ENCODE measurements at regions not wholly inside any gene's neighbourhood (a gene's known extent, or its start where the extent isn't known, plus 50 kb on each side); places are given as distances from the start of the nearest gene placed in this dataset.
"Not testable (repeated sequence)": the region's sequence is repeated elsewhere in the genome, so short reads cannot be mapped to it uniquely, and the experiment has no call there.

GRCh38 chr7:94779861-94780260, 123.9 kb upstream of the SGCE start:
- no peaks in the 10 kb centered on the region for H3K27me3 ChIP-seq (replicated peaks in 2 of 5; ENCODE audit: control insufficient read depth in 4 of 5, insufficient read depth in 5 of 5, low read length in 4 of 5)
- peaks cover 0 to 1% (median 0%) of the 10 kb centered on the region in 5 experiments for H3K9me3 ChIP-seq (ENCODE audit: control extremely low read depth in 1 of 5, control insufficient read depth in 4 of 5, insufficient read depth in 2 of 5, low read depth in 1 of 5, low read length in 4 of 5)
- no peaks in the 10 kb centered on the region for H3K4me1 ChIP-seq (ENCODE audit: control extremely low read depth in 1 of 4, control insufficient read depth in 4 of 4, insufficient read depth in 4 of 4, low read length in 3 of 4)
- ChIA-PET POLR2A (no interaction called here), CTCF (no interaction called here)
- H3K27ac ChIP-seq (ENCODE audit: insufficient read depth in 1 of 2, low read depth in 1 of 2, low read length in 2 of 2, poor library complexity in 1 of 2, severe bottlenecking in 2 of 2), result no peak overlapping the region
- WGBS (ENCODE audit: insufficient coverage), result no CpG with 5 or more reads among the region's 1 CpG
- DNase-seq, result no peak
- H3K36me3 ChIP-seq (ENCODE audit: control insufficient read depth in 4 of 4, insufficient read depth in 4 of 4, low read length in 3 of 4), result no peaks in the 10 kb centered on the region
- no peak overlapping the region for H3K4me3 ChIP-seq (ENCODE audit: control insufficient read depth in 1 of 7, extremely low read depth in 1 of 7, insufficient read depth in 4 of 7, low read depth in 2 of 7, low read length in 6 of 7)

DNA sequence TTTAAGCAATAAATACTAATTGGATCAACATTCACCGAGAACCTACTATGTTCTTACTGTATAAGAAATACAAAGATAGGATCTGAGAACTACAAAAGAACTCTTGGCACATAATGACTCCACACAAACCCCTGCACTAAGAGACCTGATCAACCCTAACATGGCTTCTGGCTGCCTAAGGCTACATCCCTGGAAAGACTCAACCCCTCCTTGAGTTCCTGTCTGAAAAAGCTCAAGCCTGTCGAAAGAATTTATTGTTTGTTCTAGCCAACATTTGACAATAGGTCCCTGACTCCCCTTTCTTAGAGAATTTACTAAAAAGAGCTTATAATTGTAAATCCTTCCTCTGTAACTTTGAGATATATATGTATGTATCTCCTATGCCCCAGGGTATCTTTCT, 125.3 kb upstream of the SGCE start:
- WGBS (ENCODE audit: insufficient coverage), result no CpG with 5 or more reads among the region's 2 CpGs
- no peaks in the 10 kb centered on the region for H3K4me1 ChIP-seq (ENCODE audit: control extremely low read depth in 1 of 4, control insufficient read depth in 4 of 4, insufficient read depth in 4 of 4, low read length in 3 of 4)
- POLR2A ChIA-PET, result no interaction called here
- no peak overlapping the region for H3K4me3 ChIP-seq (ENCODE audit: control insufficient read depth in 1 of 7, extremely low read depth in 1 of 7, insufficient read depth in 4 of 7, low read depth in 2 of 7, low read length in 6 of 7)
- no peaks in the 10 kb centered on the region for H3K9me3 ChIP-seq (ENCODE audit: control extremely low read depth in 1 of 5, control insufficient read depth in 4 of 5, insufficient read depth in 2 of 5, low read depth in 1 of 5, low read length in 4 of 5)
- no peaks in the 10 kb centered on the region for H3K36me3 ChIP-seq (ENCODE audit: control insufficient read depth in 4 of 4, insufficient read depth in 4 of 4, low read length in 3 of 4)
- CTCF ChIA-PET, result no interaction called here
- no peak overlapping the region for H3K27ac ChIP-seq (ENCODE audit: insufficient read depth in 1 of 2, low read depth in 1 of 2, low read length in 2 of 2, poor library complexity in 1 of 2, severe bottlenecking in 2 of 2)
- no peak for DNase-seq
- no peaks in the 10 kb centered on the region for H3K27me3 ChIP-seq (replicated peaks in 2 of 5; ENCODE audit: control insufficient read depth in 4 of 5, insufficient read depth in 5 of 5, low read length in 4 of 5)

GRCh38 chr7:94782777-94783176, 124.6 kb upstream of the PPP1R9A start:
- Histone ChIP-seq H3K36me3 (ENCODE audit: control insufficient read depth in 4 of 4, insufficient read depth in 4 of 4, low read length in 3 of 4) (no peaks in the 10 kb centered on the region), H3K9me3 (ENCODE audit: control extremely low read depth in 1 of 5, control insufficient read depth in 4 of 5, insufficient read depth in 2 of 5, low read depth in 1 of 5, low read length in 4 of 5) (no peaks in the 10 kb centered on the region), H3K27me3 (replicated peaks in 2 of 5; ENCODE audit: control insufficient read depth in 4 of 5, insufficient read depth in 5 of 5, low read length in 4 of 5) (no peaks in the 10 kb centered on the region), H3K4me3 (ENCODE audit: control insufficient read depth in 1 of 7, extremely low read depth in 1 of 7, insufficient read depth in 4 of 7, low read depth in 2 of 7, low read length in 6 of 7) (no peak overlapping the region), H3K4me1 (ENCODE audit: control extremely low read depth in 1 of 4, control insufficient read depth in 4 of 4, insufficient read depth in 4 of 4, low read length in 3 of 4) (no peaks in the 10 kb centered on the region), H3K27ac (ENCODE audit: insufficient read depth in 1 of 2, low read depth in 1 of 2, low read length in 2 of 2, poor library complexity in 1 of 2, severe bottlenecking in 2 of 2) (no peak overlapping the region)
- POLR2A ChIA-PET, result no interaction called here
- CTCF ChIA-PET, result interaction anchor here (1.0 kb wide), 1 partner anchor 12 kb away, joined by 3 read pairs; no protein-coding TSS in a partner anchor
- no peak for DNase-seq
- 98% methylated on average over 8 of the region's 8 CpGs for WGBS (ENCODE audit: insufficient coverage)

- H3K36me3 ChIP-seq (ENCODE audit: control insufficient read depth in 4 of 4, insufficient read depth in 4 of 4, low read length in 3 of 4), result no peaks in the 10 kb centered on the region
- ChIA-PET CTCF (no interaction called here), POLR2A (no interaction called here)
- no peak overlapping the region for H3K27ac ChIP-seq (ENCODE audit: insufficient read depth in 1 of 2, low read depth in 1 of 2, low read length in 2 of 2, poor library complexity in 1 of 2, severe bottlenecking in 2 of 2)
- H3K27me3 ChIP-seq (replicated peaks in 2 of 5; ENCODE audit: control insufficient read depth in 4 of 5, insufficient read depth in 5 of 5, low read length in 4 of 5), result no peaks in the 10 kb centered on the region
- WGBS (ENCODE audit: insufficient coverage), result no CpG with 5 or more reads among the region's 1 CpG
- DNase-seq, result no peak
- no peaks in the 10 kb centered on the region for H3K9me3 ChIP-seq (ENCODE audit: control extremely low read depth in 1 of 5, control insufficient read depth in 4 of 5, insufficient read depth in 2 of 5, low read depth in 1 of 5, low read length in 4 of 5)
- no peaks in the 10 kb centered on the region for H3K4me1 ChIP-seq (ENCODE audit: control extremely low read depth in 1 of 4, control insufficient read depth in 4 of 4, insufficient read depth in 4 of 4, low read length in 3 of 4)
- no peak overlapping the region for H3K4me3 ChIP-seq (ENCODE audit: control insufficient read depth in 1 of 7, extremely low read depth in 1 of 7, insufficient read depth in 4 of 7, low read depth in 2 of 7, low read length in 6 of 7)
Measured at GRCh38 chr7:94787285-94787684, 120.1 kb upstream of the PPP1R9A start.

DNA sequence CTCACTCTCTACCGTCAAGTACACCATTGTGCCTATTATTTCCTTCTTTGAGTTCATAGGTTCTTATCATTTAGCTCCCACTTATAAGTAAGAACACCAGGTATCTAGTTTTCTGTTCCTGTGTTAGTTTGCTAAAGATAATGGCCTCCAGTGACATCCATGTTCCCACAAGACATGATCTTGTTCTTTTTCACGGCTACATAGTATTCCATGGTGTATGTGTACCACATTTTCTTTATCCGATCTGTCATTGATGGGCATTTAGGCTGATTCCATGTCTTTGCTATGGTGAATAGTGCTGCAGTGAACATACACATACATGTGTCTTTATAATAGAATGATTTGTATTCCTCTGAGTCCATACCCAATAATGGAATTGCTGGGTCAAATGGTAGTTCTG, 119.0 kb upstream of the PPP1R9A start:
- CTCF ChIA-PET; H3K27ac ChIP-seq (ENCODE audit: insufficient read depth in 1 of 2, low read depth in 1 of 2, low read length in 2 of 2, poor library complexity in 1 of 2, severe bottlenecking in 2 of 2); POLR2A ChIA-PET; DNase-seq; H3K4me3 ChIP-seq (ENCODE audit: control insufficient read depth in 1 of 7, extremely low read depth in 1 of 7, insufficient read depth in 4 of 7, low read depth in 2 of 7, low read length in 6 of 7); H3K27me3 ChIP-seq (replicated peaks in 2 of 5; ENCODE audit: control insufficient read depth in 4 of 5, insufficient read depth in 5 of 5, low read length in 4 of 5); H3K4me1 ChIP-seq (ENCODE audit: control extremely low read depth in 1 of 4, control insufficient read depth in 4 of 4, insufficient read depth in 4 of 4, low read length in 3 of 4); H3K9me3 ChIP-seq (ENCODE audit: control extremely low read depth in 1 of 5, control insufficient read depth in 4 of 5, insufficient read depth in 2 of 5, low read depth in 1 of 5, low read length in 4 of 5); H3K36me3 ChIP-seq (ENCODE audit: control insufficient read depth in 4 of 4, insufficient read depth in 4 of 4, low read length in 3 of 4): not testable (repeated sequence)
- 90% methylated on average over 2 of the region's 3 CpGs for WGBS (ENCODE audit: insufficient coverage)

GRCh38 chr7:94792241-94792640, 115.2 kb upstream of the PPP1R9A start:
- no peak for DNase-seq
- no peaks in the 10 kb centered on the region for H3K9me3 ChIP-seq (ENCODE audit: control extremely low read depth in 1 of 5, control insufficient read depth in 4 of 5, insufficient read depth in 2 of 5, low read depth in 1 of 5, low read length in 4 of 5)
- H3K36me3 ChIP-seq (ENCODE audit: control insufficient read depth in 4 of 4, insufficient read depth in 4 of 4, low read length in 3 of 4), result no peaks in the 10 kb centered on the region
- ChIA-PET CTCF (no interaction called here), POLR2A (no interaction called here)
- no peak overlapping the region for H3K4me3 ChIP-seq (ENCODE audit: control insufficient read depth in 1 of 7, extremely low read depth in 1 of 7, insufficient read depth in 4 of 7, low read depth in 2 of 7, low read length in 6 of 7)
- H3K4me1 ChIP-seq (ENCODE audit: control extremely low read depth in 1 of 4, control insufficient read depth in 4 of 4, insufficient read depth in 4 of 4, low read length in 3 of 4), result no peaks in the 10 kb centered on the region
- no peak overlapping the region for H3K27ac ChIP-seq (ENCODE audit: insufficient read depth in 1 of 2, low read depth in 1 of 2, low read length in 2 of 2, poor library complexity in 1 of 2, severe bottlenecking in 2 of 2)
- H3K27me3 ChIP-seq (replicated peaks in 2 of 5; ENCODE audit: control insufficient read depth in 4 of 5, insufficient read depth in 5 of 5, low read length in 4 of 5), result no peaks in the 10 kb centered on the region
- WGBS (ENCODE audit: insufficient coverage), result 89% methylated on average over 1 of the region's 2 CpGs

GRCh38 chr7:94797404-94797803, 110.0 kb upstream of the PPP1R9A start:
- H3K4me3 ChIP-seq (ENCODE audit: control insufficient read depth in 1 of 7, extremely low read depth in 1 of 7, insufficient read depth in 4 of 7, low read depth in 2 of 7, low read length in 6 of 7); DNase-seq; H3K27me3 ChIP-seq (replicated peaks in 2 of 5; ENCODE audit: control insufficient read depth in 4 of 5, insufficient read depth in 5 of 5, low read length in 4 of 5); H3K36me3 ChIP-seq (ENCODE audit: control insufficient read depth in 4 of 4, insufficient read depth in 4 of 4, low read length in 3 of 4); H3K27ac ChIP-seq (ENCODE audit: insufficient read depth in 1 of 2, low read depth in 1 of 2, low read length in 2 of 2, poor library complexity in 1 of 2, severe bottlenecking in 2 of 2); CTCF ChIA-PET; H3K9me3 ChIP-seq (ENCODE audit: control extremely low read depth in 1 of 5, control insufficient read depth in 4 of 5, insufficient read depth in 2 of 5, low read depth in 1 of 5, low read length in 4 of 5); H3K4me1 ChIP-seq (ENCODE audit: control extremely low read depth in 1 of 4, control insufficient read depth in 4 of 4, insufficient read depth in 4 of 4, low read length in 3 of 4); POLR2A ChIA-PET: not testable (repeated sequence)
- WGBS (ENCODE audit: insufficient coverage), result no CpG with 5 or more reads among the region's 6 CpGs
